GM19023 (cell line): ENCODE measurements at regions not wholly inside any gene's neighbourhood (a gene's known extent, or its start where the extent isn't known, plus 50 kb on each side); places are given as distances from the start of the nearest gene placed in this dataset.

Source experiments
- ATAC-seq: cut with Tn5 transposase; IDR thresholded peaks from one replicate; pipeline ENCODE4 v1.9.1; 2021; ENCODE audit warnings: mild to moderate bottlenecking, moderate library complexity; ENCODE audit not compliant: unreplicated experiment

GRCh38 chr9:87115785-87116184 is 168.5 kb upstream of the GAS1 start:
- ATAC-seq = no peak

GRCh38 chr9:87116492-87116891 is 169.2 kb upstream of the GAS1 start:
- no peak for ATAC-seq

GRCh38 chr9:87118594-87118993 is 171.3 kb upstream of the GAS1 start:
- no peak for ATAC-seq

GRCh38 chr9:87119328-87119881 is 172.1 kb upstream of the GAS1 start:
- no peak for ATAC-seq

- no peak for ATAC-seq
Measured at GRCh38 chr9:87120610-87121009, 173.3 kb upstream of the GAS1 start.

- no peak for ATAC-seq
Measured at GRCh38 chr9:87122947-87123685, 175.8 kb upstream of the GAS1 start.

GRCh38 chr9:87123830-87124229 is 176.5 kb upstream of the GAS1 start:
- no peak for ATAC-seq

GRCh38 chr9:87125819-87126218 is 178.5 kb upstream of the GAS1 start:
- no peak for ATAC-seq

- no peak for ATAC-seq
Measured at GRCh38 chr9:87127543-87127942, 180.2 kb upstream of the GAS1 start.

- ATAC-seq = no peak
Measured at GRCh38 chr9:87127978-87128614, 180.8 kb upstream of the GAS1 start.

- no peak for ATAC-seq
Measured at GRCh38 chr9:87128844-87129493, 181.7 kb upstream of the GAS1 start.

- ATAC-seq = no peak
Measured at GRCh38 chr9:87135074-87135473, 187.8 kb upstream of the GAS1 start.

GRCh38 chr9:87137718-87138117 is 190.4 kb upstream of the GAS1 start:
- ATAC-seq = no peak

GRCh38 chr9:87138128-87139040 is 191.1 kb upstream of the GAS1 start:
- ATAC-seq = no peak

GRCh38 chr9:87139099-87139730 is 191.9 kb upstream of the GAS1 start:
- ATAC-seq = no peak

- ATAC-seq = no peak
Measured at GRCh38 chr9:87140142-87140541, 192.8 kb upstream of the GAS1 start.

- no peak for ATAC-seq
Measured at GRCh38 chr9:87140605-87141109, 193.4 kb upstream of the GAS1 start.

- ATAC-seq = no peak
Measured at GRCh38 chr9:87141124-87141523, 193.8 kb upstream of the GAS1 start.

GRCh38 chr9:87146933-87147332 is 199.6 kb upstream of the GAS1 start:
- ATAC-seq = no peak

- no peak for ATAC-seq
Measured at GRCh38 chr9:87147839-87148238, 200.5 kb upstream of the GAS1 start.
